Transverse colon (tissue), 3 donors: ENCODE measurements at regions not wholly inside any gene's neighbourhood (a gene's known extent, or its start where the extent isn't known, plus 50 kb on each side); places are given as distances from the start of the nearest gene placed in this dataset.

ENCODE experiments used
- CTCF ChIP-seq, 5 experiments: fragments of 200-600 bp in 3 of 5; fragments of 450-650 bp in 2 of 5; sonication (generic) in 3 of 5; IDR thresholded peaks; 1 replicate in 2 of 5; 2 replicates in 3 of 5; pipeline ENCODE4 v1.5.1; 2016 to 2017; ENCODE audit warnings: antibody characterized with exemption in 5 of 5, inconsistent platforms in 3 of 5, mild to moderate bottlenecking in 2 of 5, moderate library complexity in 1 of 5
- EP300 ChIP-seq: sonication (generic); formaldehyde crosslinking; IDR thresholded peaks from one replicate; pipeline ENCODE4 v1.6.1; 2017; ENCODE audit warnings: antibody characterized with exemption, low read depth

- TF ChIP-seq CTCF (IDR thresholded peaks at IDR 0.05) (no peak), EP300 (no peak)
These were observed 81.0 kb upstream of the ADRA2C start for GRCh38 chr4:3685081-3685645.
